ENCODE measurements at regions not wholly inside any gene's neighbourhood (a gene's known extent, or its start where the extent isn't known, plus 50 kb on each side); places are given as distances from the start of the nearest gene placed in this dataset.

- CTCF ChIA-PET, result interaction anchor here (0.7 kb wide), 1 partner anchor 735 kb away, joined by 3 read pairs; no protein-coding TSS in a partner anchor
Observed at GRCh38 chr15:62456011-62456920, 291.2 kb upstream of the C2CD4B start.

More at GRCh38 chr15:62456011-62456920, 291.2 kb upstream of the C2CD4B start:
- no peaks in the 10 kb centered on the region for H3K79me2 ChIP-seq (ENCODE audit: control insufficient read depth, insufficient read depth, low read length)
- DNase-seq, result no peak
- no peaks in the 10 kb centered on the region for H3K36me3 ChIP-seq (replicated peaks in 1 of 2; ENCODE audit: control extremely low read depth in 1 of 2, control insufficient read depth in 1 of 2, extremely low read depth in 1 of 2, insufficient read depth in 2 of 2, low read length in 1 of 2)
- no peak overlapping the region for H2AFZ ChIP-seq (ENCODE audit: insufficient read depth, low read depth, low read length, poor library complexity, severe bottlenecking)
- no peaks in the 10 kb centered on the region for H3K4me1 ChIP-seq (ENCODE audit: control insufficient read depth in 2 of 2, insufficient read depth in 2 of 2, low read length in 2 of 2)
- no peak for TF ChIP-seq CTCF (IDR thresholded peaks at IDR 0.05)
- no peak for TF ChIP-seq EZH2 (IDR thresholded peaks at IDR 0.05; ENCODE audit: borderline replicate concordance, insufficient read depth, low read depth, low read length, poor library complexity, severe bottlenecking)
- Mint-ChIP-seq H3K9me3 (ENCODE audit: insufficient read depth) (no peaks in the 10 kb centered on the region), H3K4me1 (no peaks in the 10 kb centered on the region), H3K27me3 (peaks cover 2% of the 10 kb centered on the region), H3K4me3 (no peak overlapping the region), H3K27ac (no peak overlapping the region)
- H3K4me3 ChIP-seq (ENCODE audit: control extremely low read depth in 1 of 5, extremely low read depth in 1 of 5, insufficient read depth in 1 of 5, low read depth in 2 of 5, low read length in 4 of 5), result no peak overlapping the region
- no peak overlapping the region for H3K9ac ChIP-seq (ENCODE audit: low read length)
- WGBS (ENCODE audit: insufficient coverage), result 94% methylated on average over 11 of the region's 11 CpGs
- no peak overlapping the region for H3K27ac ChIP-seq (ENCODE audit: low read length in 2 of 2)
- H3K27me3 ChIP-seq (replicated peaks in 1 of 4; ENCODE audit: control extremely low read depth in 1 of 4, control insufficient read depth in 3 of 4, insufficient read depth in 4 of 4, low read length in 3 of 4), result no peaks in the 10 kb centered on the region
- no peak overlapping the region for H3K4me2 ChIP-seq (replicated peaks; ENCODE audit: low read depth, low read length, poor library complexity, severe bottlenecking)
- no peaks in the 10 kb centered on the region for H3K9me3 ChIP-seq (ENCODE audit: control extremely low read depth in 1 of 3, control insufficient read depth in 2 of 3, insufficient read depth in 1 of 3, low read length in 2 of 3)
- H4K20me1 ChIP-seq (ENCODE audit: control insufficient read depth, insufficient read depth, low read length, poor library complexity, severe bottlenecking), result no peaks in the 10 kb centered on the region
- intact Hi-C loops (cut with micrococcal nuclease), result no loop called here
- POLR2A ChIA-PET, result no interaction called here
- no peak for ATAC-seq (ENCODE audit: low read depth)

All from B cell (primary cell).